ENCODE measurements at regions not wholly inside any gene's neighbourhood (a gene's known extent, or its start where the extent isn't known, plus 50 kb on each side); places are given as distances from the start of the nearest gene placed in this dataset.
A peak's percentile ranks its signal among the peaks of the same experiment; 100 is the strongest.

- Histone ChIP-seq H3K18ac (ENCODE audit: low read depth in 1 of 2, low read length in 2 of 2) (peak overlapping the region; percentile 56 to 77), H3K36me3 (ENCODE audit: control insufficient read depth in 1 of 2, insufficient read depth in 2 of 2, low read depth in 1 of 2, low read length in 2 of 2) (no peaks in the 10 kb centered on the region), H3K27me3 (ENCODE audit: control insufficient read depth in 1 of 2, insufficient read depth in 1 of 2, low read length in 2 of 2) (peaks cover 0 to 61% of the 10 kb centered on the region in 2 experiments), H4K8ac (ENCODE audit: low read length) (peak overlapping the region; percentile 67), H2BK5ac (ENCODE audit: low read depth, low read length, poor library complexity, severe bottlenecking) (no peak overlapping the region), H3K9me3 (ENCODE audit: control insufficient read depth, low read length) (no peaks in the 10 kb centered on the region), H4K91ac (ENCODE audit: low read length) (peak overlapping the region; percentile 66), H3K4ac (ENCODE audit: low read depth in 1 of 2, low read length in 2 of 2) (peak overlapping the region; percentile 16 to 22), H2BK15ac (ENCODE audit: low read depth, poor library complexity, severe bottlenecking) (no peak overlapping the region), H3K79me1 (replicated peaks; ENCODE audit: low read length, poor library complexity, severe bottlenecking) (no peaks in the 10 kb centered on the region), H3K4me3 (ENCODE audit: insufficient read depth in 1 of 2, low read depth in 1 of 2, low read length in 2 of 2) (no peak overlapping the region), H3K4me2 (ENCODE audit: low read length, poor library complexity, severe bottlenecking) (no peak overlapping the region), H3K23ac (ENCODE audit: low read length in 2 of 2) (no peak overlapping the region), H3K9ac (ENCODE audit: low read length) (no peak overlapping the region), H2AFZ (ENCODE audit: low read depth, low read length) (no peak overlapping the region), H2AK5ac (ENCODE audit: low read length, severe bottlenecking) (no peak overlapping the region), H3K4me1 (ENCODE audit: control insufficient read depth, insufficient read depth, low read depth, low read length) (peaks cover 19% of the 10 kb centered on the region), H3K27ac (ENCODE audit: low read length, poor library complexity, severe bottlenecking) (no peak overlapping the region), H3K14ac (ENCODE audit: low read length in 2 of 2) (peak overlapping the region in 1 of 2 experiments; percentile 63), H2BK12ac (ENCODE audit: low read length in 2 of 2) (peak overlapping the region; percentile 41 to 55), H2BK120ac (ENCODE audit: low read depth, low read length) (peak overlapping the region; percentile 12)
- 57% methylated on average over 25 of the region's 25 CpGs for WGBS
- DNase-seq: no peak
These were observed 53.5 kb upstream of the TNS3 start for GRCh38 chr7:47635091-47636080.

- no peak overlapping the region for H3K9ac ChIP-seq (ENCODE audit: low read length)
These were observed 52.4 kb upstream of the TNS3 start for GRCh38 chr7:47634273-47634672.

GRCh38 chr7:47633134-47633533, 51.2 kb upstream of the TNS3 start:
- Histone ChIP-seq H3K4me3 (ENCODE audit: insufficient read depth in 1 of 2, low read depth in 1 of 2, low read length in 2 of 2) (no peak overlapping the region), H2BK12ac (ENCODE audit: low read length in 2 of 2) (peak overlapping the region in 1 of 2 experiments; percentile 46), H4K91ac (ENCODE audit: low read length) (no peak overlapping the region), H3K14ac (ENCODE audit: low read length in 2 of 2) (no peak overlapping the region), H4K8ac (ENCODE audit: low read length) (no peak overlapping the region), H3K4me1 (ENCODE audit: control insufficient read depth, insufficient read depth, low read depth, low read length) (peaks cover 17% of the 10 kb centered on the region), H3K27me3 (ENCODE audit: control insufficient read depth in 1 of 2, insufficient read depth in 1 of 2, low read length in 2 of 2) (peaks cover 0 to 40% of the 10 kb centered on the region in 2 experiments), H2BK15ac (ENCODE audit: low read depth, poor library complexity, severe bottlenecking) (no peak overlapping the region), H3K27ac (ENCODE audit: low read length, poor library complexity, severe bottlenecking) (no peak overlapping the region), H3K9me3 (ENCODE audit: control insufficient read depth, low read length) (no peaks in the 10 kb centered on the region), H3K79me1 (replicated peaks; ENCODE audit: low read length, poor library complexity, severe bottlenecking) (no peaks in the 10 kb centered on the region), H2AK5ac (ENCODE audit: low read length, severe bottlenecking) (no peak overlapping the region), H3K23ac (ENCODE audit: low read length in 2 of 2) (no peak overlapping the region), H2AFZ (ENCODE audit: low read depth, low read length) (no peak overlapping the region), H3K36me3 (ENCODE audit: control insufficient read depth in 1 of 2, insufficient read depth in 2 of 2, low read depth in 1 of 2, low read length in 2 of 2) (no peaks in the 10 kb centered on the region), H3K4ac (ENCODE audit: low read depth in 1 of 2, low read length in 2 of 2) (no peak overlapping the region), H3K18ac (ENCODE audit: low read depth in 1 of 2, low read length in 2 of 2) (peak overlapping the region in 1 of 2 experiments; percentile 4), H3K9ac (ENCODE audit: low read length) (no peak overlapping the region), H2BK5ac (ENCODE audit: low read depth, low read length, poor library complexity, severe bottlenecking) (no peak overlapping the region), H2BK120ac (ENCODE audit: low read depth, low read length) (no peak overlapping the region), H3K4me2 (ENCODE audit: low read length, poor library complexity, severe bottlenecking) (no peak overlapping the region)
- 100% methylated on average over 4 of the region's 10 CpGs for WGBS
- no peak for DNase-seq

More at GRCh38 chr7:47634273-47634672, 52.4 kb upstream of the TNS3 start:
- no peak overlapping the region for H3K4me2 ChIP-seq (ENCODE audit: low read length, poor library complexity, severe bottlenecking)
- peak overlapping the region; percentile 11 to 95 for H2BK12ac ChIP-seq (ENCODE audit: low read length in 2 of 2)
- H3K9me3 ChIP-seq (ENCODE audit: control insufficient read depth, low read length): no peaks in the 10 kb centered on the region
- no peaks in the 10 kb centered on the region for H3K79me1 ChIP-seq (replicated peaks; ENCODE audit: low read length, poor library complexity, severe bottlenecking)
- no peak for DNase-seq
- H2BK5ac ChIP-seq (ENCODE audit: low read depth, low read length, poor library complexity, severe bottlenecking): no peak overlapping the region
- H3K4me3 ChIP-seq (ENCODE audit: insufficient read depth in 1 of 2, low read depth in 1 of 2, low read length in 2 of 2): no peak overlapping the region
- H2BK15ac ChIP-seq (ENCODE audit: low read depth, poor library complexity, severe bottlenecking): peak overlapping the region; percentile 34
- H3K14ac ChIP-seq (ENCODE audit: low read length in 2 of 2): no peak overlapping the region
- H2AFZ ChIP-seq (ENCODE audit: low read depth, low read length): no peak overlapping the region
- H2AK5ac ChIP-seq (ENCODE audit: low read length, severe bottlenecking): peak overlapping the region; percentile 29
- H4K8ac ChIP-seq (ENCODE audit: low read length): peak overlapping the region; percentile 56
- peak overlapping the region in 1 of 2 experiments; percentile 69 for H3K4ac ChIP-seq (ENCODE audit: low read depth in 1 of 2, low read length in 2 of 2)
- peak overlapping the region in 1 of 2 experiments; percentile 51 for H3K18ac ChIP-seq (ENCODE audit: low read depth in 1 of 2, low read length in 2 of 2)
- WGBS: 100% methylated on average over 2 of the region's 2 CpGs
- peaks cover 0 to 51% of the 10 kb centered on the region in 2 experiments for H3K27me3 ChIP-seq (ENCODE audit: control insufficient read depth in 1 of 2, insufficient read depth in 1 of 2, low read length in 2 of 2)
- peaks cover 17% of the 10 kb centered on the region for H3K4me1 ChIP-seq (ENCODE audit: control insufficient read depth, insufficient read depth, low read depth, low read length)
- peak overlapping the region; percentile 44 for H4K91ac ChIP-seq (ENCODE audit: low read length)
- H2BK120ac ChIP-seq (ENCODE audit: low read depth, low read length): no peak overlapping the region
- no peaks in the 10 kb centered on the region for H3K36me3 ChIP-seq (ENCODE audit: control insufficient read depth in 1 of 2, insufficient read depth in 2 of 2, low read depth in 1 of 2, low read length in 2 of 2)
- H3K23ac ChIP-seq (ENCODE audit: low read length in 2 of 2): peak overlapping the region in 1 of 2 experiments; percentile 18
- no peak overlapping the region for H3K27ac ChIP-seq (ENCODE audit: low read length, poor library complexity, severe bottlenecking)
